Motor neuron (in vitro differentiated cells): ENCODE measurements at regions not wholly inside any gene's neighbourhood (a gene's known extent, or its start where the extent isn't known, plus 50 kb on each side); places are given as distances from the start of the nearest gene placed in this dataset.

Source experiments
- ATAC-seq, 8 experiments: fragments of 200-7000 bp; cut with Tn5 transposase; replicated peaks in 6 of 8; 2 replicates each; pipeline ENCODE4 v1.8.0; 2021; ENCODE audit warnings: mild to moderate bottlenecking in 8 of 8, moderate library complexity in 8 of 8
- H3K27ac ChIP-seq, 2 donors: fragments of 250-450 bp; sonication (Bioruptor Pico); 2 replicates each; pipeline ENCODE4 v1.9.0; 2021; ENCODE audit warnings: antibody characterized with exemption in 2 of 2, mild to moderate bottlenecking in 2 of 2, moderate library complexity in 1 of 2
- H3K4me1 ChIP-seq, 2 donors: fragments of 250-450 bp; sonication (Bioruptor Pico); replicated peaks in 1 of 2; 2 replicates each; pipeline ENCODE4 v1.6.1; 2021; ENCODE audit warnings: antibody characterized with exemption in 2 of 2, mild to moderate bottlenecking in 2 of 2, moderate library complexity in 1 of 2
- H3K4me3 ChIP-seq, 5 donors: fragments of 250-450 bp; sonication (Bioruptor Pico); 2 replicates each; pipeline ENCODE4 v1.9.0; 2021; ENCODE audit warnings: antibody characterized with exemption in 5 of 5, mild to moderate bottlenecking in 5 of 5, moderate library complexity in 4 of 5
- WGBS, 10 experiments: fragments of 450-650 bp; shearing (Covaris generic); methylation state at CpG; one replicate each; pipeline ENCODE4 v1.0.0; 2022; 5-methylcytosine and 5-hydroxymethylcytosine counted together
- in situ Hi-C, 9 experiments: fragments of 400-800 bp; cut with MboI; loops; one replicate each; pipeline ENCODE4 v1.15.0; 2021; ENCODE audit warnings: low sequenced_read_pairs in 9 of 9, low pct_unique_long_range_greater_than_20kb in 2 of 9; ENCODE audit not compliant: unreplicated experiment in 9 of 9

- in situ Hi-C loops, result no loop called here
- Histone ChIP-seq H3K4me3 (no peak overlapping the region), H3K4me1 (peaks cover 18 to 28% of the 10 kb centered on the region in 2 donors), H3K27ac (no peak overlapping the region)
- WGBS, 10 experiments, result 86 to 100% (median 98%) methylated on average over 1 to 2 of the region's 2 CpGs; no CpG with 5 or more reads in 4 of the 10 experiments
- ATAC-seq, result no peak
Observed at GRCh38 chr1:183730107-183730724, 74.7 kb upstream of the RGL1 start.

DNA sequence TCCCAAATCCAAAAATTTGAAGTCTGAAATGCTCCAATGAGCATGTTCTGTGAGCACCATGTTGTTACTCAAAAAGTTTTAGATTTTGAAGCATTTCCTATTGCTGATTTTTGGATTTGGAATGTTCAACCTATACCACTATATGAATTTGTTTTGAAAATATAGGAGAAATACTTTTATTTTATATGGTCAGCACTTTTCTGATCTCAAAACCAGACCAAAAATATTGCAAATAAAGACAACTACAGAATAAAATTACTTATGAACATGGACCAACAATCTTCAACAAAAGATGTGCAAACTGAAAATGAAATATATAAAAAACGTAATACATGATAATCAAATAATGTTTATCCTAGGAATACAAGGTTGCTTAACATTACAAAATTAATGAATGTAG, 73.7 kb upstream of the APOBEC4 start:
- ATAC-seq, result no peak
- 86 to 100% (median 94%) methylated on average over 1 of the region's 1 CpG; no CpG with 5 or more reads in 1 of the 10 experiments for WGBS, 10 experiments
- in situ Hi-C loops, result no loop called here
- H3K27ac ChIP-seq, result no peak overlapping the region
- no peaks in the 10 kb centered on the region for H3K4me1 ChIP-seq
- no peak overlapping the region for H3K4me3 ChIP-seq

DNA sequence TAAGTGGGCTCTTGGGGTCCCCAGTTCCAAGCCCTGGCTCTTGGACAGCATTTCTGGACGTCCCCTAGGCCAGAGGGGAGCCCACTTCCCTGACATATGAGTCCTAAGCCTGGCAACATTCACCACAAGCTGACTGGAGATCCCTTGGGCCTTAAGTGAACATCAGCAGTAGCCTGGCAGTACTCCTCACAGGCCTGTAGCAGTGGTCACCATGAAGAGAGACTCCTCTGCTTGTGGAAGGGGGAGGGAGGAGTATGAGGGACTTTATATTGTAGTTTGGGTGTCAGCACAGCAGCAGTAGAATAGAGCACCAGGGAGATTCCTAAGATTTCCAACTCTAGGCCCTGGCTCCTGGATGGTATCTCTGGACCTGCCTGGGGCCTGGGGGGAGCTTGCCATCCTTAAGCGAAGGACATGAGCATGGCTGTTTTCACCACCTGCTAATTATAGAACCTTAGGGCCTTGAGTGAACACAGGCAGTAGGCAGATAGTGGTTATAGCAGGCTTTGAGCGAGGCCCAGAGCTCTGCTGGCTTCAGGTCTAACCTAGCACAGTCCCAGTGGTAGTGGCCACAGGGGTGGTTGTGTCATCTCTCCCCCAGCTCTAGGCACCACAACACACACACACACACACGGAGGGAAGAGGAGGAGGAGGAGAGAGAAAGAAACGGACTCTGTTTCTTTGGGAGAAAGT, 71.4 kb upstream of the APOBEC4 start:
- Histone ChIP-seq H3K4me1 (no peaks in the 10 kb centered on the region), H3K27ac (no peak overlapping the region), H3K4me3 (no peak overlapping the region)
- ATAC-seq, result no peak
- in situ Hi-C loops, result no loop called here
- 80 to 100% (median 87%) methylated on average over 1 to 4 of the region's 5 CpGs; no CpG with 5 or more reads in 2 of the 10 experiments for WGBS, 10 experiments

DNA sequence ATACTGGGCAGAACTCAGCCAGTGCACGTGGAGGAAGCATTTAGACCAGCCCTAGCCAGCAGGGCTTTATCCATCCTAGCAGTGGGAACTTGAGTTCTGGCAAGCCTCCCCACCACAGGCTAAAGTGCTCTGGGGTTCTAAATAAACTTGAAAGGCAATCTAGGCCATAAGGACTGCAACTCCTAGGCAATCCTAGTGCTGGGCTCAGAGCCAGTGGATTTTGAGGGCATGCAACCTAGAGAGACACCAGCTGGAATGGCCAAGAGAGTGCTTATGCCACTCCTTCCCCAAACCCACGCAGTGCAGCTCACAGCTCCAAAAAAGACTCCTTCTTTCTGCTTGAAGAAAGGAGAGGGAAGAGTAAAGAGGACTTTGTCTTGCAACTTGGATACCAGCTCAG, 70.5 kb upstream of the APOBEC4 start:
- no peaks in the 10 kb centered on the region for H3K4me1 ChIP-seq
- in situ Hi-C loops, result no loop called here
- H3K27ac ChIP-seq, result no peak overlapping the region
- 61 to 100% (median 91%) methylated on average over 1 to 2 of the region's 2 CpGs; no CpG with 5 or more reads in 6 of the 10 experiments for WGBS, 10 experiments
- ATAC-seq, result no peak
- no peak overlapping the region for H3K4me3 ChIP-seq

- Histone ChIP-seq H3K27ac (no peak overlapping the region), H3K4me3 (no peak overlapping the region), H3K4me1 (no peaks in the 10 kb centered on the region)
- 0 to 100% (median 90%) methylated on average over 1 of the region's 1 CpG; no CpG with 5 or more reads in 2 of the 10 experiments for WGBS, 10 experiments
- in situ Hi-C loops, result no loop called here
- no peak for ATAC-seq
Observed at GRCh38 chr1:183721041-183721440, 67.9 kb upstream of the APOBEC4 start.

DNA sequence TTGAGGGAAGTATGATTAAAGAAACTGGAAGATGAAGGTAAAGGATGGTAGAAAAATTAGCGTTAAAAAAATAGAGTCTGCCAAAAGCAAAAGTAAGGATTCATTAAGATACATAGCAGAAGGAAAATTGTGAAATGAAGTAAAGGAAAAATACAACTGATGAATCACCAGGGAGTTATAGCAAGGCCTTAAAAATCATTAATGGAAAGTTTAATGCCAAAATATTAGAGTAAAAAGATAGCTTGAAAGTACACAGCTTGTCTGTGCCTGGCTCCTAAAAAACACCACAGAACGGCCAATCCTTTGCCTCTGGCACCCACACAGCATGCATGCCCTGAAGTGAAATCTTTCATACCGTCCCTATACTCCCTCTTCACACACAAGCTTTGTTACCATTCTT, 66.9 kb upstream of the APOBEC4 start:
- no peak for ATAC-seq
- H3K27ac ChIP-seq, result no peak overlapping the region
- no peak overlapping the region for H3K4me3 ChIP-seq
- 22 to 96% (median 83%) methylated on average over 2 to 3 of the region's 3 CpGs for whole genome bisulfite sequencing, 10 experiments
- in situ Hi-C loops, result no loop called here
- H3K4me1 ChIP-seq, result no peaks in the 10 kb centered on the region

GRCh38 chr1:183719289-183719688, 66.2 kb upstream of the APOBEC4 start:
- H3K4me1 ChIP-seq, result no peaks in the 10 kb centered on the region
- no peak overlapping the region for H3K27ac ChIP-seq
- ATAC-seq, result peak in 2 of 8 experiments; percentile 31 to 75
- H3K4me3 ChIP-seq, result no peak overlapping the region
- in situ Hi-C loops, result no loop called here
- 33 to 100% (median 60%) methylated on average over 1 to 2 of the region's 2 CpGs; no CpG with 5 or more reads in 1 of the 10 experiments for WGBS, 10 experiments

GRCh38 chr1:183716286-183716685, 63.2 kb upstream of the APOBEC4 start:
- Histone ChIP-seq H3K4me3 (no peak overlapping the region), H3K27ac (no peak overlapping the region), H3K4me1 (peaks cover 0 to 2% of the 10 kb centered on the region in 2 donors)
- in situ Hi-C loops, result no loop called here
- WGBS, 10 experiments, result 29 to 100% (median 94%) methylated on average over 1 of the region's 1 CpG; no CpG with 5 or more reads in 4 of the 10 experiments
- no peak for ATAC-seq

- Histone ChIP-seq H3K4me3 (no peak overlapping the region), H3K4me1 (peaks cover 0 to 2% of the 10 kb centered on the region in 2 donors), H3K27ac (no peak overlapping the region)
- ATAC-seq, result peak; percentile 31 to 97 (median 67)
- in situ Hi-C loops, result no loop called here
- 27 to 89% (median 76%) methylated on average over 1 to 5 of the region's 5 CpGs; no CpG with 5 or more reads in 3 of the 10 experiments for WGBS, 10 experiments
Observed at GRCh38 chr1:183711741-183712361, 58.7 kb upstream of the APOBEC4 start.

DNA sequence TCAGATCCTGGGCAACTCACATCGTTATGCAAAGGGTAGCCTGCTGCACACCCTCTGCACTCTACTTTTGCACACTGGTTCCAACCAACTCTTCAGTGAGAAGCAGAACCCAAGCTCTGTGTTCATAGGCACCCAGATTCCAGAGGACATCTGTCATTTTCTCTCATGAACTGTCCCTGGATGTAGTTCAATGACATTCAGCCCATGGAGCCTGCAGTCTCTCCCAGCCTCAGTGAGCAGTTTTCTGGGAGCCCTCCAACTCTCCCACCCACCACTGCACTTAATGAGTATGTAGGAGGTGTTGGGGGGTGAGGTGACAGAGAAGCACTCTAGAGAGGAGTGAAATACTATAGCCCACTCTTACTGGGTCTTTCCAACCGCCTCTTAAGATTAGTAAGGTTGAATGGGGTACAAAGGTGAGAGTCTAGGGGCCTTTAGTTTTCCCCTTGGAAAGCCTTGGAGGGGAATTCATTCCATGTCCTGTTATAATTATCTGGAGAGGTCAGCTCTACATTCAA, 58.1 kb upstream of the APOBEC4 start:
- in situ Hi-C loops, result no loop called here
- no peak for ATAC-seq
- 86 to 100% (median 100%) methylated on average over 1 to 2 of the region's 2 CpGs; no CpG with 5 or more reads in 5 of the 10 experiments for WGBS, 10 experiments
- peaks cover 0 to 2% of the 10 kb centered on the region in 2 donors for H3K4me1 ChIP-seq
- no peak overlapping the region for H3K27ac ChIP-seq
- no peak overlapping the region for H3K4me3 ChIP-seq

GRCh38 chr1:183710734-183711133, 57.6 kb upstream of the APOBEC4 start:
- no peak for ATAC-seq
- in situ Hi-C loops, result no loop called here
- WGBS, 10 experiments, result 33 to 100% (median 67%) methylated on average over 1 to 3 of the region's 3 CpGs; no CpG with 5 or more reads in 1 of the 10 experiments

DNA sequence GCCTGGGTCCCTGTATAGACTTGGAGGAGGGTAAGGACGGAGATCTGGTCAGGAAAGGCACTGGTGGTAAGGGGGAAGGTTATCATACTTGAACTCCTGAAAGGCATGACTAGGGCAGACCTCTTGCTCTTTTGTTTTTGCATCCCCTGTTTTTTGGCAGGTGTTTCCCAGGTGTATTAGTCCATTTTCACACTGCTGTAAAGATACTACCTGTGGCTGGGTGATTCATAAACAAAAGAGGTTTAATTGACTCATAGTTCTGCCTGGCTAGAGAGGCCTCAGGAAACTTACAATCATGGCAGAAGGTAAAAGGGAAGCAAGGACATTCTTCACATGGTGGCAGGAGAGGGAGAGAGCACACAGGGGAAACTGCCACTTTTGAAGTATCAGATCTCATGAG, 57.2 kb upstream of the APOBEC4 start:
- no peak overlapping the region for H3K4me3 ChIP-seq
- no peak overlapping the region for H3K27ac ChIP-seq
- no peak for ATAC-seq
- peaks cover 0 to 2% of the 10 kb centered on the region in 2 donors for H3K4me1 ChIP-seq
- 83 to 100% (median 100%) methylated on average over 1 of the region's 1 CpG; no CpG with 5 or more reads in 6 of the 10 experiments for WGBS, 10 experiments
- in situ Hi-C loops, result no loop called here

More at GRCh38 chr1:183710734-183711133, 57.6 kb upstream of the APOBEC4 start:
- H3K27ac ChIP-seq, result no peak overlapping the region
- H3K4me1 ChIP-seq, result peaks cover 0 to 2% of the 10 kb centered on the region in 2 donors
- no peak overlapping the region for H3K4me3 ChIP-seq

DNA sequence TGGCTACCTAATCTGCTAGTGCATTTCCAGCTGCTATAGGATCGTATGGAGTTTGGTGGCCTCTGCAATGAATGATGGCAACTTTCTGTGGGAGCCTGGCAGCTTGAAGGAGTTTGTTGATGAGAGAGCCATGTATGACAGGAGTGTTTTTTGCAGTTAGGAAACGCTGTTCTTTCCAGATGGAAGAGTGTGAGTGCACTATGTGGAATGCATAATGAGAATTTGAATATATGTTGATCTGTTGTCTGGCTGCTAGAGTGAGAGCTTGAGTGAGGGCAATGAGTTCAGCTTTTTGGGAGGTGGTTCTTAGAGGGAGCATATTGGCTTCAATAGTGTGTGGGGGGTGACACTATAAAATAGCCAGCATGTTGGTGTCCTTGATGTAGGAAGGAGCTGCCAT, 51.0 kb upstream of the APOBEC4 start:
- peak in 3 of 8 experiments; percentile 50 to 57 (median 52) for ATAC-seq
- WGBS, 10 experiments, result 50 to 100% (median 88%) methylated on average over 1 to 2 of the region's 2 CpGs; no CpG with 5 or more reads in 1 of the 10 experiments

More for the DNA sequence above, 51.0 kb upstream of the APOBEC4 start:
- Histone ChIP-seq H3K27ac (no peak overlapping the region), H3K4me3 (no peak overlapping the region), H3K4me1 (peaks cover 14 to 15% of the 10 kb centered on the region in 2 donors)
- in situ Hi-C loops, result no loop called here
